ENCODE measurements at regions not wholly inside any gene's neighbourhood (a gene's known extent, or its start where the extent isn't known, plus 50 kb on each side); places are given as distances from the start of the nearest gene placed in this dataset.
A peak's percentile ranks its signal among the peaks of the same experiment; 100 is the strongest.
"Not testable (repeated sequence)": the region's sequence is repeated elsewhere in the genome, so short reads cannot be mapped to it uniquely, and the experiment has no call there.

- H3K27ac ChIP-seq = no peak overlapping the region
- TF ChIP-seq, protein P1, sequence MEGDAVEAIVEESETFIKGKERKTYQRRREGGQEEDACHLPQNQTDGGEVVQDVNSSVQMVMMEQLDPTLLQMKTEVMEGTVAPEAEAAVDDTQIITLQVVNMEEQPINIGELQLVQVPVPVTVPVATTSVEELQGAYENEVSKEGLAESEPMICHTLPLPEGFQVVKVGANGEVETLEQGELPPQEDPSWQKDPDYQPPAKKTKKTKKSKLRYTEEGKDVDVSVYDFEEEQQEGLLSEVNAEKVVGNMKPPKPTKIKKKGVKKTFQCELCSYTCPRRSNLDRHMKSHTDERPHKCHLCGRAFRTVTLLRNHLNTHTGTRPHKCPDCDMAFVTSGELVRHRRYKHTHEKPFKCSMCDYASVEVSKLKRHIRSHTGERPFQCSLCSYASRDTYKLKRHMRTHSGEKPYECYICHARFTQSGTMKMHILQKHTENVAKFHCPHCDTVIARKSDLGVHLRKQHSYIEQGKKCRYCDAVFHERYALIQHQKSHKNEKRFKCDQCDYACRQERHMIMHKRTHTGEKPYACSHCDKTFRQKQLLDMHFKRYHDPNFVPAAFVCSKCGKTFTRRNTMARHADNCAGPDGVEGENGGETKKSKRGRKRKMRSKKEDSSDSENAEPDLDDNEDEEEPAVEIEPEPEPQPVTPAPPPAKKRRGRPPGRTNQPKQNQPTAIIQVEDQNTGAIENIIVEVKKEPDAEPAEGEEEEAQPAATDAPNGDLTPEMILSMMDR (IDR thresholded peaks at IDR 0.05; ENCODE audit: low read depth, low read length) = no peak
- H3K4me3 ChIP-seq = no peak overlapping the region
- no peaks in the 10 kb centered on the region for H3K4me1 ChIP-seq (ENCODE audit: low read depth)
- H3K36me3 ChIP-seq = no peaks in the 10 kb centered on the region
- DNase-seq (ENCODE audit: low read depth in 1 of 2, low spot score in 1 of 2) = no peak
- H3K9me3 ChIP-seq (ENCODE audit: low read depth) = no peaks in the 10 kb centered on the region
- no peaks in the 10 kb centered on the region for H3K27me3 ChIP-seq
These were observed 2604.0 kb downstream of the PCDH9 start for GRCh38 chr13:64626105-64626504.

GRCh38 chr13:64617231-64617630, 2612.9 kb downstream of the PCDH9 start:
- H3K4me3 ChIP-seq = no peak overlapping the region
- TF ChIP-seq, protein P1 (IDR thresholded peaks at IDR 0.05; ENCODE audit: low read depth, low read length) = no peak

DNA sequence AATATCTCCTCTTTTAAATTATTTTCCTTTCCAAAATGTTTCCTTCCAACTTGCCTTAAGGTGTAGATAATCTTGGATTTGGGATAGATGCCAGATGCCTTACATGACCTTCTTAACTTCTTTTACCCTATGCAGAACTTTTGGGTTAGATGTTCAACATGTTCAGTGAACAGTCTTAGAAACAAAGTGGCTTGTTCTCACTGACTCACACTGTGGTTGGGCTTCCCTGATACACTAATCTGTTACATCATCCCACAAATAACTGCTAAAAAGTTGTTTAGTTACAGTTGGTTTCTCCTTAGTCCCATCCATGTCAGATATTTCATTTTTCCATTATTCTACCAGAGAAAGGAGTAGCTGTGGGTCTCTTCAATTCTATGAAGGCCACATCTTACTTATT, 2638.2 kb downstream of the PCDH9 start:
- H3K36me3 ChIP-seq = no peaks in the 10 kb centered on the region
- TF ChIP-seq, protein P1 (IDR thresholded peaks at IDR 0.05; ENCODE audit: low read depth, low read length) = no peak
- no peak overlapping the region for H3K27ac ChIP-seq
- H3K27me3 ChIP-seq = no peaks in the 10 kb centered on the region
- H3K9me3 ChIP-seq (ENCODE audit: low read depth) = no peaks in the 10 kb centered on the region
- DNase-seq (ENCODE audit: low read depth in 1 of 2, low spot score in 1 of 2) = peak in 1 of 2 donors; percentile 38
- no peaks in the 10 kb centered on the region for H3K4me1 ChIP-seq (ENCODE audit: low read depth)
- no peak overlapping the region for H3K4me3 ChIP-seq

More at GRCh38 chr13:64617231-64617630, 2612.9 kb downstream of the PCDH9 start:
- Histone ChIP-seq H3K9me3 (ENCODE audit: low read depth) (no peaks in the 10 kb centered on the region), H3K27ac (no peak overlapping the region), H3K4me1 (ENCODE audit: low read depth) (no peaks in the 10 kb centered on the region), H3K27me3 (no peaks in the 10 kb centered on the region), H3K36me3 (no peaks in the 10 kb centered on the region)
- no peak for DNase-seq (ENCODE audit: low read depth in 1 of 2, low spot score in 1 of 2)

DNA sequence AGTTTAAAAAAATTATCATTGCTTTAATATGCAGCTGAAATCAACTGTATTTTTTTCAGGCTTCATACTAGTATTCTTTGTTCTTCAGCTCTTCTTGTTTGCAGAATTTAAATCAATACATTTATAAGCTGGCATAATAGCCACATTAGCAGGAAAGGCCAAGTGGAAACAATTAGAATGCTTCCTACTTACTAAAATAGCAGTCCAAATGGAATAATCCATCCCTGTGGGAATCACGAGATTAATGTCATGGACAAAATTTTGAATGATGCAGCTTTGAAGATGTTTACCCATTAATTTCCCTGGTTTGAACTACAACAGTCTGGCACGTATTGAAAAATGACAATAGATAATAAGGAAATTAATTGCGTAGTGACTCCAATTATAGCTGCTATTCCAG, 2650.8 kb downstream of the PCDH9 start:
- no peaks in the 10 kb centered on the region for H3K9me3 ChIP-seq (ENCODE audit: low read depth)
- DNase-seq (ENCODE audit: low read depth in 1 of 2, low spot score in 1 of 2) = no peak
- H3K4me1 ChIP-seq (ENCODE audit: low read depth) = no peaks in the 10 kb centered on the region
- TF ChIP-seq, protein P1 (IDR thresholded peaks at IDR 0.05; ENCODE audit: low read depth, low read length) = no peak
- no peak overlapping the region for H3K4me3 ChIP-seq
- no peak overlapping the region for H3K27ac ChIP-seq
- H3K27me3 ChIP-seq = no peaks in the 10 kb centered on the region
- no peaks in the 10 kb centered on the region for H3K36me3 ChIP-seq

GRCh38 chr13:64568748-64569147, 2661.4 kb downstream of the PCDH9 start:
- Histone ChIP-seq H3K9me3 (ENCODE audit: low read depth) (no peaks in the 10 kb centered on the region), H3K27me3 (no peaks in the 10 kb centered on the region), H3K36me3 (no peaks in the 10 kb centered on the region), H3K4me1 (ENCODE audit: low read depth) (no peaks in the 10 kb centered on the region), H3K4me3 (no peak overlapping the region), H3K27ac (no peak overlapping the region)
- no peak for DNase-seq (ENCODE audit: low read depth in 1 of 2, low spot score in 1 of 2)
- TF ChIP-seq, protein P1 (IDR thresholded peaks at IDR 0.05; ENCODE audit: low read depth, low read length) = no peak

DNA sequence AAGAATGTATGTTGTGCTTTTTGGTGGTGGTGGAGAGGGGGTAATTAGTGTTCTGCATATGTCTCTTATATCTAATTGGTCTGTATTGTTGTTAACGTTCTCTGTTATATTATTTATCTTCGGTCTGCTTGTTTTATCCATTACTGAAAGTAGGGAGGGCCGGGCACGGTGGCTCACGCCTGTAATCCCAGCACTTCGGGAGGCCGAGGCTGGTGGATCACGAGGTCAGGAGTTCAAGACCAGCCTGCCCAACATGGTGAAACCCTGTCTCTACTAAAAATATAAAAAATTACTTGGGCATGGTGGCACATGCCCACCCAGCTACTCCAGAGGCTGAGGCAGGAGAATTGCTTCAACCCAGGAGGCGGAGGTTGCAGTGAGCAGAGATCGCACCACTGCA, 2672.1 kb downstream of the PCDH9 start:
- not testable (repeated sequence) for H3K9me3 ChIP-seq (ENCODE audit: low read depth); H3K36me3 ChIP-seq; H3K4me3 ChIP-seq; H3K4me1 ChIP-seq (ENCODE audit: low read depth); DNase-seq (ENCODE audit: low read depth in 1 of 2, low spot score in 1 of 2); H3K27me3 ChIP-seq; H3K27ac ChIP-seq
